ENCODE measurements at regions not wholly inside any gene's neighbourhood (a gene's known extent, or its start where the extent isn't known, plus 50 kb on each side); places are given as distances from the start of the nearest gene placed in this dataset.
"Not testable (repeated sequence)": the region's sequence is repeated elsewhere in the genome, so short reads cannot be mapped to it uniquely, and the experiment has no call there.

- H3K27ac ChIP-seq; intact Hi-C loops (cut with DNase I); H3K4me3 ChIP-seq; H3K36me3 ChIP-seq; H3K4me1 ChIP-seq; H3K9me3 ChIP-seq; H3K27me3 ChIP-seq; DNase-seq (ENCODE audit: extremely low spot score in 2 of 2): not testable (repeated sequence)
Measured at GRCh38 chr1:245102149-245102548, 52.6 kb upstream of the KIF26B start.

- Histone ChIP-seq H3K27me3 (no peaks in the 10 kb centered on the region), H3K36me3 (no peaks in the 10 kb centered on the region), H3K9me3 (no peaks in the 10 kb centered on the region), H3K4me3 (no peak overlapping the region), H3K27ac (no peak overlapping the region), H3K4me1 (no peaks in the 10 kb centered on the region)
- intact Hi-C loops (cut with DNase I), result no loop called here
- TF ChIP-seq POLR2AphosphoS5 (IDR thresholded peaks at IDR 0.05; ENCODE audit: insufficient read depth in 1 of 2, low read depth in 1 of 2) (no peak), CTCF (IDR thresholded peaks at IDR 0.05) (no peak), POLR2A (IDR thresholded peaks at IDR 0.05) (no peak)
- no peak for DNase-seq (ENCODE audit: extremely low spot score in 2 of 2)
Measured at GRCh38 chr1:245099401-245099800, 55.4 kb upstream of the KIF26B start.

GRCh38 chr1:245098924-245099323, 55.9 kb upstream of the KIF26B start:
- H3K4me3 ChIP-seq, result no peak overlapping the region
- no peaks in the 10 kb centered on the region for H3K36me3 ChIP-seq
- H3K27me3 ChIP-seq, result no peaks in the 10 kb centered on the region
- intact Hi-C loops (cut with DNase I), result no loop called here
- H3K4me1 ChIP-seq, result no peaks in the 10 kb centered on the region
- TF ChIP-seq CTCF (IDR thresholded peaks at IDR 0.05), result no peak
- no peak for TF ChIP-seq POLR2A (IDR thresholded peaks at IDR 0.05)
- TF ChIP-seq POLR2AphosphoS5 (IDR thresholded peaks at IDR 0.05; ENCODE audit: insufficient read depth in 1 of 2, low read depth in 1 of 2), result no peak
- no peaks in the 10 kb centered on the region for H3K9me3 ChIP-seq
- DNase-seq (ENCODE audit: extremely low spot score in 2 of 2), result no peak
- no peak overlapping the region for H3K27ac ChIP-seq

- Histone ChIP-seq H3K27ac (no peak overlapping the region), H3K27me3 (no peaks in the 10 kb centered on the region), H3K4me1 (no peaks in the 10 kb centered on the region), H3K36me3 (no peaks in the 10 kb centered on the region), H3K9me3 (no peaks in the 10 kb centered on the region), H3K4me3 (no peak overlapping the region)
- no peak for TF ChIP-seq POLR2AphosphoS5 (IDR thresholded peaks at IDR 0.05; ENCODE audit: insufficient read depth in 1 of 2, low read depth in 1 of 2)
- no peak for TF ChIP-seq CTCF (IDR thresholded peaks at IDR 0.05)
- TF ChIP-seq POLR2A (IDR thresholded peaks at IDR 0.05), result no peak
- no peak for DNase-seq (ENCODE audit: extremely low spot score in 2 of 2)
- intact Hi-C loops (cut with DNase I), result no loop called here
Measured at GRCh38 chr1:245096311-245097066, 58.3 kb upstream of the KIF26B start.

- Histone ChIP-seq H3K4me1 (no peaks in the 10 kb centered on the region), H3K36me3 (peaks cover 0 to 4% of the 10 kb centered on the region in 2 donors), H3K27ac (no peak overlapping the region), H3K4me3 (no peak overlapping the region), H3K27me3 (no peaks in the 10 kb centered on the region), H3K9me3 (no peaks in the 10 kb centered on the region)
- no peak for DNase-seq (ENCODE audit: extremely low spot score in 2 of 2)
- intact Hi-C loops (cut with DNase I), result no loop called here
- no peak for TF ChIP-seq POLR2A (IDR thresholded peaks at IDR 0.05)
- no peak for TF ChIP-seq CTCF (IDR thresholded peaks at IDR 0.05)
- TF ChIP-seq POLR2AphosphoS5 (IDR thresholded peaks at IDR 0.05; ENCODE audit: insufficient read depth in 1 of 2, low read depth in 1 of 2), result no peak
Measured at GRCh38 chr1:245095903-245096302, 58.9 kb upstream of the KIF26B start.
